NCI-H748 treated with DMSO at 0.1 percent for 48 hours (cell line): ENCODE measurements at regions not wholly inside any gene's neighbourhood (a gene's known extent, or its start where the extent isn't known, plus 50 kb on each side); places are given as distances from the start of the nearest gene placed in this dataset.
"Not testable (repeated sequence)": the region's sequence is repeated elsewhere in the genome, so short reads cannot be mapped to it uniquely, and the experiment has no call there.

Source experiments
- DNase-seq: peaks from one replicate; lab custom pipeline; 2025; lab: John Stamatoyannopoulos, UW

DNA sequence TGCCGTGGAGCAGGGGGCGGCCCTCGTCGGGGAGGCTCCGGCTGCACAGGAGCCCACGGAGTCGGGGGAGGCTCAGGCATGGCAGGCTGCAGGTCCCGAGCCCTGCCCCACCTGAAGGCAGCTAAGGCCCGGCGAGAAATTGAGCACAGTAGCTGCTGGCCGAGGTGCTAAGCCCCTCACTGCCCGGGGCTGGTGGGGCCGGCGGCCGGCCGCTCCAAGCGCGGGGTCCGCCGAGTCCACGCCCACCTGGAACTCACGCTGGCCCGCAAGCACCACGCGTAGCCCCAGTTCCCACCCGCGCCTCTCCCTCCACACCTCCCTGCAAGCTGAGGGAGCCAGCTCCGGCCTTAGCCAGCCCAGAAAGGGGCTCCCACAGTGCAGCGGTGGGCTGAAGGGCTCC is 589.4 kb downstream of the PPP4R3C start:
- no peak for DNase-seq

- DNase-seq, result no peak
Measured at GRCh38 chrX:26871967-26872366, 591.2 kb downstream of the PPP4R3C start.

GRCh38 chrX:26851981-26852380 is 611.2 kb downstream of the PPP4R3C start:
- DNase-seq, result no peak

DNA sequence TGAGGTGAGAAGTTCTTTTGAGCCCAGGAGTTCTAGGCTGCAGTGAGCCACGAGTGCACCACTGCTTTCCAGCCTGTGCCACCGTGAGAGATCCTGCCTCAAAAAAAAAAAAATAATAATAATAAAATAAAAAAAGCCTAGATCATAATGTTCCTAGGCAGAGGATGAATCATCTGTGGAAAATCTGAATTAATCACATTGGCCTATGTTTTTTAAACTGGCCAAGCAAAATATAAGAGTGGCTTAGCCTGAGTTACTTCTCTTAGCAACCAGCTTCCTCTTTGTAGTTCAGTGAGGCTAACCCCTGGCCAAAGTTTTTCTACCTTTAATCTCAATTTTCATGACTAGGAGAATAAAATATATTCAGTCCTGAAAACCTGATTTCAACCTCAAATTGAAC is 614.6 kb downstream of the PPP4R3C start:
- DNase-seq, result no peak

DNA sequence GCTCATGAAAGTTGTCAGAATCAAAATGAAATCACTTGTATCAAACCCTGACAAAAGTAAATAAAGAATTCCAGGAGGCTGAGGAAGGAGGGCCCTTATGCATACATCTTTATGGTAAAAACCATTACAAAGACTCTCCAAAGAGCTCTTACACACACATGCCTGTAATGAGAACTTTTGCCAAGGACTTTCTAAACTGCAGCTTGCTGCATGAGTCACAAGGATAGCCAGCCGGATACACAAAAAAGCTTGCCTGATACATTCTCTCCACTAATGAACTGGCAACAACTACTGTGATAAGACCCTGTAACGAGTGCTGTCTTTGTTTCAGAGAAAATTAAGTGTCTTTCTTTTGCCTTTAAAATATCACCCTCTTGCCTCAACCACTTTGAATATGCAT is 618.1 kb downstream of the PPP4R3C start:
- no peak for DNase-seq

GRCh38 chrX:26822448-26822847 is 606.5 kb downstream of the MAGEB5 start:
- no peak for DNase-seq

DNA sequence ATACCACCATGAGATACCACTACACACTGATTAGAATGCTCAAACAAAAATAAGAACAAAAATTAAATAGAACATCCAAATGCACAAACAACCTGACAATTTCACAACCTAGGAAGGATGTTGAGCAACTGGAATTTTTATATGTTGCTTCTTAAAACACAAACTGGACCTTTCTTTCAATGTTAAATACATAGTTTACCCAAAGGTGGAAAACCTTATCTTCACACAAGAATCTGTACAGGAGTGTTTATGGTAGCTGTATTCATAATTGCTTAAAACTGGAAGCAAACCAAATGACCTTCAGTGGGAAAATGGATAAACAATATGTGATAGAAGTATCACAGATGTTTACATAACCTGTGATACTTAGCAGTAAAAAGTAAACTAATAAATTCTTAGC is 573.8 kb downstream of the MAGEB5 start:
- DNase-seq, result no peak

DNA sequence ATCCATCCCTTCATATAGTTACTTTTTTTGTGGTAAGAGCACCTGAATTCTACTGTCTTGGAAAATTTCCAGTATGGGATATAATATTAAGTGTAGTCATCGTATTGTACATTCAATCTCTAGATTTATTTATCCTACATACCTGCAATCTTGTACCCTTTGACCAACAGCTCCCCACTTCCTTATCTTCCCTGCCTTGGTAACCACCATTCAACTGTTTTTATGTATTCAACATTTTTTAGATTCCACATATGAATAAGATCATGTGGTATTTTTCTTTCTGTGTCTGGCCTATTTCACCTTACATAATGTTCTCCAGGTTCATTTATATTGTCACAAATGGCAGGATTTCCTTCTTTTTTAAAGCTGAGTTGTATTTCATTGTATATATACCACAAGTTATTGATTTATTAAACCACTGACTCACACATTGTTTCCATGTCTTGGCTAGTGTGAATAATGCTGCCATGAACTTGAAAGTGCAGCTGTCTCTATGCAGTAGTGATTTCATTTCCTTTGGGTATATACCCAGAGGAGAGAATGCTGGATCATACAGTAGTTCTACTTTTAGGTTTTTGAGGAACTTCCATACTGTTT is 572.5 kb downstream of the MAGEB5 start:
- DNase-seq, result no peak

- peak; percentile 17 for DNase-seq
Measured at GRCh38 chrX:26783512-26784225, 567.7 kb downstream of the MAGEB5 start.

- no peak for DNase-seq
Measured at GRCh38 chrX:26778320-26778888, 562.4 kb downstream of the MAGEB5 start.

GRCh38 chrX:26762253-26762652 is 546.3 kb downstream of the MAGEB5 start:
- DNase-seq, result no peak

DNA sequence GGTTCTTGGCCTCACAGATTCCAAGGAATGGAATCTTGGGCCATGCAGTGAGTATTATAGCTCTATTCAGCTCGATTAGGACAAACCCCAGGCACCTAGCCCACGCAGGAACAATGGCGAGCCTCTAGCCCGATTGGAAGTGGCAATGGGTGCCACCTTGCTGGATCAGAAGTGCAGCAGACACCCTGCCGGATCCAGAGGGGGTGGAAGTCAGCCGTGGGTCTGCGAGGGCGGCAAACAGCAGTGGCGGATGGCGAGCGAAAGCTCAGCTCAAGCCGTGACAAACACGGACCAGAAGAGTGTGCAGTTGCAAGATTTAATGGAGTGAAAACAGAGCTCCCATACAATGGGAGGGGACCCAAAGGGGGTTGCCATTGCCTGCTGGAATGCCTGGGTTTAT is 539.8 kb downstream of the MAGEB5 start:
- DNase-seq, result not testable (repeated sequence)

GRCh38 chrX:26747877-26748276 is 531.9 kb downstream of the MAGEB5 start:
- DNase-seq, result no peak

- no peak for DNase-seq
Measured at GRCh38 chrX:26722666-26723428, 506.9 kb downstream of the MAGEB5 start.

- no peak for DNase-seq
Measured at GRCh38 chrX:26672571-26672970, 456.6 kb downstream of the MAGEB5 start.

- DNase-seq, result no peak
Measured at GRCh38 chrX:26670521-26670920, 454.6 kb downstream of the MAGEB5 start.

DNA sequence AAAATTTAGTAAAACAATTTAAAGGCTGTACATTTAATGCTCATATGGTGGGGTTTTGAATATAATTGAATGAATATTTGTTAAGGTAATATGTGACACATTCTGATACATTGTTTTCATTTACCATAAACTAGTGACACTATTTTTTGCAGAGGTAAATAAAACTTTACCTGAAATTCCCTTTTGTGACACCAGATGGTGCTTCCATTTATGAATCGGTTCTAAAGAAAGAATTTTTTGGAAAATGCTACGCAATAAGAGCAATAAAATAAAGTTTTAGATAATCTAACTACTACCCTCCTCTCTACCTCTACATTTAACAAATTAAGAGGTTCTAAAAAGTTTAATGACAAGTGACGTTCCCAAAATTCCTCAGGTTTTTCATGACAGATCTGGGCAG is 448.9 kb downstream of the MAGEB5 start:
- DNase-seq, result no peak

DNA sequence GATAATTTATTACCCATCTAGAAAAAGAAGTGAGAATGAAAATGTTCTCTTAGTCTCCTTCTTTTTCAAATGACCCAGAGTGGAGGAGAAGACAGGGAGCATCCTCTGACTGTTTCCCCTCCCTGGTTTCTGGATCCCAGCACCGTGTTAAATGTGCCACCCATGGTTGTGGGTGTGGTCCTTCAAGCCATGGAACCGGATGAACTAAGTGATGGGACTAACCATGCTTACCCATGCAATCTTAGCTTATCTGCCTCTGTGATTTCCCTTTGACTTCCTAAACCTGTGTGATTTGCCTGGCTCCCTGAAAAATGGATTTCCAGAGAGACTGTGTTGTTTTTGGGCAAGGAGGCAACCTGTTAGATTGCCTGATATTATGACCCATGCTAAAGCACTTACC is 437.1 kb downstream of the MAGEB5 start:
- no peak for DNase-seq

DNA sequence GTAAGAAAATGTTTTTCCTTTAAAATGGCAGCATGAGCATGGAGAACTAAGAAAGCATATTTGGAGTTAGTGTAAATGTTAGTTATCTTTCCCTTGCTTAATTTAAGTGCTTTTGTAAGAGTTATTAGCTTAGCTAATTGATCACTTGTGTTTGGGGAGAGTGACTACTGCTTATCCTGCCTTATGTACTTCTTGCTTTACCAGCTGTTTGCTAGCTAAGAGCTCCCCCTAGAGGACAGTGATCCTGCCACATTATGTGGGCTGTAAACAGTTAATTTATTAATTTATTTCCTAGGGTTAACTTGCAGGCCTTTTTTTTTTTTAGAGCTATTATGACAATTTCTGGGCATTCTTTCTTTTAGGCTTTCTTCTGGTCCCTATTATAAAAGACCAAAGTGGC is 435.8 kb downstream of the MAGEB5 start:
- no peak for DNase-seq

- DNase-seq, result peak; percentile 31
Measured at GRCh38 chrX:26649534-26649933, 433.6 kb downstream of the MAGEB5 start.

DNA sequence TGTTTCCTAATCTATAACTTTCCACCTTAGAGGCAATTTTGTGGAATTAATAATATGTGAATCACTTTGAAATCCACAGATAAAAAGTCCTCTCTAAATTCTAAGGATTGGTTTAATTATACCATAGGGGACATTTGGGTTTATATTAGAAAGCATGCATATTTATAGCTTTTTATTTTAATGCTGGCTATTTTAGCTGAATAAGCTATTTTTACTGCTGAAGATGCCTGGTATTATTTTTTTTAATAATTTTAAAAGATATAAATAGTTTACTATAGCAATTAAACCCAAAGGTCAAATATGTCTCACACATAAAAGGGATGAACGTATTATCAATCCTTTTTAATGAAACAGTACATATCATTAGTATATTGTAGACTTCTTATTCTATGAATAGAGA is 415.4 kb downstream of the MAGEB5 start:
- no peak for DNase-seq

- DNase-seq, result no peak
Measured at GRCh38 chrX:26613956-26614355, 398.0 kb downstream of the MAGEB5 start.

- no peak for DNase-seq
Measured at GRCh38 chrX:26606971-26607370, 391.0 kb downstream of the MAGEB5 start.
